HG03521 (cell line): ENCODE measurements at regions not wholly inside any gene's neighbourhood (a gene's known extent, or its start where the extent isn't known, plus 50 kb on each side); places are given as distances from the start of the nearest gene placed in this dataset.
"Not testable (repeated sequence)": the region's sequence is repeated elsewhere in the genome, so short reads cannot be mapped to it uniquely, and the experiment has no call there.

Experiments used
- ATAC-seq: cut with Tn5 transposase; IDR thresholded peaks from one replicate; pipeline ENCODE4 v1.9.1; 2021; ENCODE audit warnings: mild to moderate bottlenecking, moderate library complexity; ENCODE audit not compliant: unreplicated experiment

DNA sequence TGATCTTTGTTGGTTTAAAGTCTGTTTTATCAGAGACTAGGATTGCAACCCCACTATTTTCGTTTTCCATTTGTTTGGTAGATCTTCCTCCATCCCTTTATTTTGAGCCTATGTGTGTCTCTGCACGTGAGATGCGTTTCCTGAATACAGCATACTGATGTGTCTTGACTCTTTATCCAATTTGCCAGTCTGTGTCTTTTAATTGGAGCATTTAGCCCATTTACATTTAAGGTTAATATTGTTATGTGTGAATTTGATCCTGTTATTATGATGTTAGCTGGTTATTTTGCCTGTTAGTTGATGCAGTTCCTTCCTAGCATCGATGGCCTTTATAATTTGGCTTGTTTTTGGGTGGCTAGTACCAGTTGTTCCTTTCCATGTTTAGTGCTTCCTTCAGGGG lies 177.2 kb upstream of the RPS23 start:
- ATAC-seq, result not testable (repeated sequence)

DNA sequence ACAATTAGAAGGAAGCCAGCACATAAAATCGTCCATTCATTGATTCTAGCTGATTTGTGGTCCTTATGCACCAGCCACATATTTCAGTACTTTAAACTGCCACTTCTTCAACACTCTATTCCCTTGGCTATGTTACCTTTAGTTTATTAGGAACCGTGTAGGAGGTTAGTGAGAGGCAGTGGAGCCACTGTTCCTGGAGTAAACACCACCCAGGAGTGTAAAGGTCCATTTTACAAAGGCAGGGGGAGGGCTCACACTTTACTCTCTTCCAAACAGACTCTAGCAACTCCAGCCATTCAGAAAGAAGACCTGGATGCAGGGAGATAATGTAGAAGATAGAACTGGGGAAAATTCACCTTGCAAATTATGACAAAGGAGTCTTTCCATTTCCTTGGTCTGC lies 170.2 kb upstream of the RPS23 start:
- ATAC-seq, result no peak

DNA sequence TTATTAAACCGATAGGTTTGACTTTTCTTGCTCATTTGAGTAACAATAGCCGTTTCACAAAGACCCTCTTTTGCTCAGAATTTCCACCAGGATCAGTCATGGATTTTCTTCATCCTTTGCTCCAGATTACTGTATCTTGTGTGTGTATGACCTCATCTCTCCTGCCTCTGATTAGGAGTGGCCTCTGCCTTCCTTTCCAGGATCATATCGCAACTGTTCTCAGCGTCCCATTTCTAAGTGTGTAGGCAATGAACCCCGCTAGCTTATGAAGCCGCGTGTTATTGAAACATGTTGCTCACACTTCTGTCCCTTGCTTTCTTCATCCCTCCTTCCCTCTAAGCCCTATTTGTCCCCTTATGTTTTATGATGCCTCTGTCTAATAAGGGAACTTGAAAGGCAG lies 169.8 kb upstream of the RPS23 start:
- ATAC-seq, result no peak

DNA sequence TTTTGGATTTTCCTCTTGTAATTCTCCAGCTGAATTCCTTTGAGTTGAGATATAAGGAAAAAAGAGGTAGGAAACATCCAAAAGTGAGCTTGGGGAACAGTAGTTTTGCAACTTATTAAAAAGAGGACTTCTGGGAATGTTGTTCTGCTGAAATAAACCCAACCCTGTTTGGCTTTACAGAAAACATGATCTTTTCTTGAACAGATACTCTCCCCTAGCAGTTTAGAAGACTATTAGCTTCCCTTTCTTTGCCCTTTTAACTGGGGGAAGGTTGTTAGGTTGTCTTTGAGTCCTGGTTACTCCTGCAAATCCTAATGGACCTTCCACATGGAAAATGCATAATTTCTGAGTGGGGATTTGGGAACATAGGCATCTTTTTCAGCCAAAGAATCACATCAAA lies 168.7 kb upstream of the RPS23 start:
- no peak for ATAC-seq

DNA sequence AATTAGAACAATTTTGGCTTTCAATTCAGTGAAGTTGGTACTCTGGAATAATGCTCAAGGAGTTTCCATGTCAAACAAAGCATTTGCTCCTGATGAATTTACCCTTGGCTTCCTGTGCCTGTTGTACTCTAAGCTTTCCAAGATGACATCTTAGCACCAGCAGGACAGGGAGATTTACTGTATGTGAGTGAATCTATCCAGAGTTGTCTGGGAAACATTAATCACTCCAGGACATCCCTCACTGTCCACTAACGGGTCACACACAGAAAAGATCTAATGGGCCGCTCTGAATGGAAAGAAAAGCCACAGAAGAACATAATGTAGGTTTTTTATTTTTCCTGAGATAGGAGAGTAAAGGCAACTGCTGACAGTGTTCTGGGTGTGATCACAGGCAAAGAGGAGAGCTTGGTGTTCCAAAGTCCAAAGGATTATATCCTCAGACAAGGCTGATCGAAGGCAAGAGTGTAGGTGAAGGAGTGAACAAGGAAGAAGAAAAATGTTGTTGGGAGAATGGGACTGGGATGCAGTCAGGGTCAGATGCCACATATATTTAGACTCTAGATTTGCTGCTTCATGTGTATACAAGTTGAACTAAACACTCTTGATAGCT lies 167.7 kb upstream of the RPS23 start:
- no peak for ATAC-seq

DNA sequence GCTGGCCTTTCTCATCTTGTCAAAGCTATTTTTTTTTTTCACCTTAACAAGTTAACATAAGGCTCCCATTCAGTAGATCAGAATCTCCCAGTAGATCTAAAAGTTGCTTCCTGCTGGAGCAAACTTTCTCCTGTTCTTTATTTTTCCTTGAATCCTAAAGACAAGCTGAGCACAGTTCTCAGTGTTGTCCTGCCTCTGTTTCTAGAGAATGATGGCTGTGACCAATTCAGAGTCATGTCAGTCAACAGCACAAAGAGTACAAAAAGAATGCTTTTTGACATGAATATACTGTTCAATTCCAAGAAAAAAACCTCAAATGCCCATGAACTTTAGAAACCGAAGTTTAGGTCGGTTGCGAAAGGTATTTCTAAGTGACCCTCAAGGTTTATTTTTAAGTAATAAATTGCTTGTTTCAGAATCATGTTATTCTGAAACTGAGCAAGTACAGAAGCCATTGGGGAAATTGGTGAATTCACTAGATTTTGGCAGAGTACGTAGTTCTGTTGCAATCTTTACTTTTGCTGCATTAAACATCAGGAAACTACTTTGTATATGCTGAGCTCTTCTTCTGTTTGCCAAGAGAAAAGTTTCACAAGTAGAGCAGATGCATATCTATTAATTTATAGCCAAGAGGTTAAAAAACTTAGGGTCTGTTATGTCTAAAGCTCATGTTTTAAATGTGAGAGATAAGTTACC lies 161.7 kb upstream of the RPS23 start:
- ATAC-seq, result no peak

DNA sequence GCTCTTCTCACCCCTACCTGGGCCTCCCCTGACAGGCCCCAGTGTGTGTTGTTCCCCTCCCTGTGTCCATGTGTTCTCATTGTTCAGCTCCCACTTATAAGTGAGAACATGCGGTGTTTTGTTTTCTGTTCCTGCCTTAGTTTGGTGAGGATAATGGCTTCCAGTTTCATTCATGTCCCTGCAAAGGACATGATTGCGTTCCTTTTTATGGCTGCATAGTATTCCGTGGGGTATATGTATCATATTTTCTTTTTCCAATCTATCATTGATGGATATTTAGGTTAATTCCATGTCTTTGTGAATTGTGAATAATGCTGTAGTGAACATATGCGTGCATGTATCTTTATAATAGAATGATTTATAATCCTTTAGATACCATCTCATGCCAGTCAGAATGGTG lies 159.4 kb upstream of the RPS23 start:
- not testable (repeated sequence) for ATAC-seq

DNA sequence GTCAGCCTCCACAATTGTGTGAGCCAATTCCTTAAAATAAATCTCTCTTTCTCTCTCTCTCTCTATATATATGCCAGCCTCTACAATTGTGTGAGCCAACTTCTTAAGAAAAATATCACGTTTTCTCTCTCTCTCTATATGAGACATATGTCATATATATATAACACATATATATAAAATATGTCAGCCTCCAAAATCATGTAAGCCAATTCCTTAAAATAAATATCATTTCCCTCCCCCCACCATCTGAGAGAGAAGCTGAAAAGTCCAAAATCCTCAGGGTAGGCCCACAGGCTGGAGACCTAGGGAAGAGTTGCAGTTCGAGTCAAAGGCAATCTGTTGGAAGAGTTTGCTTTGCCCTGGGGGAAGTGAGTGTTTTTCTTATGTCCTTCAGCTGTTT lies 158.1 kb upstream of the RPS23 start:
- ATAC-seq, result no peak

DNA sequence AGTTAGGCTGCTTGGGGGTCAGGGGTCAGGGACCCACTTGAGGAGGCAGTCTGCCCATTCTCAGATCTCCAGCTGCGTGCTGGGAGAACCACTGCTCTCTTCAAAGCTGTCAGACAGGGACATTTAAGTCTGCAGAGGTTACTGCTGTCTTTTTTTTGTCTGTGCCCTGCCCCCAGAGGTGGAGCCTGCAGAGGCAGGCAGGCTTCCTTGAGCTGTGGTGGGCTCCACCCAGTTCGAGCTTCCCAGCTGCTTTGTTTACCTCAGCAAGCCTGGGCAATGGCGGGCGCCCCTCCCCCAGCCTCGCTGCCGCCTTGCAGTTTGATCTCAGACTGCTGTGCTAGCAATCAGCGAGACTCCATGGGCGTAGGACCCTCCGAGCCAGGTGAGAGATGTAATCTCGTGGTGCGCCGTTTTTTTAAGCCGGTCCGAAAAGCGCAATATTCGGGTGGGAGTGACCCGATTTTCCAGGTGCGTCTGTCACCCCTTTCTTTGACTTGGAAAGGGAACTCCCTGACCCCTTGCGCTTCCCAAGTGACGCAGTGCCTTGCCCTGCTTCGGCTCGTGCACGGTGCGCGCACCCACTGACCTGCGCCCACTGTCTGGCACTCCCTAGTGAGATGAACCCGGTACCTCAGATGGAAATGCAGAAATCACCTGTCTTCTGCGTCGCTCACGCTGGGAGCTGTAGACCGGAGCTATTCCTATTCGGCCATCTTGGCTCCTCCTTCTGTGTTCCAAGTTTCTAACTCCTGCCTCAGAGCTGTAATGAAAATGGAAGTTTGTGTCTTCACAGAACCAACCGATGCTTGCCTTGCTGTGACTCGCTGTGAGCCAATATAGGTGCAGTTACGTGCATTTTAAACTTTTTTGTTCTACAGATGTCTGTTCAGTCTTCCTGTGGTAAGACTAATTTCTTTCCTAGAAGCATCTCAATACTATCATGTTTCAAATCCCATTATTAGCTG lies 156.8 kb upstream of the RPS23 start:
- ATAC-seq, result not testable (repeated sequence)

DNA sequence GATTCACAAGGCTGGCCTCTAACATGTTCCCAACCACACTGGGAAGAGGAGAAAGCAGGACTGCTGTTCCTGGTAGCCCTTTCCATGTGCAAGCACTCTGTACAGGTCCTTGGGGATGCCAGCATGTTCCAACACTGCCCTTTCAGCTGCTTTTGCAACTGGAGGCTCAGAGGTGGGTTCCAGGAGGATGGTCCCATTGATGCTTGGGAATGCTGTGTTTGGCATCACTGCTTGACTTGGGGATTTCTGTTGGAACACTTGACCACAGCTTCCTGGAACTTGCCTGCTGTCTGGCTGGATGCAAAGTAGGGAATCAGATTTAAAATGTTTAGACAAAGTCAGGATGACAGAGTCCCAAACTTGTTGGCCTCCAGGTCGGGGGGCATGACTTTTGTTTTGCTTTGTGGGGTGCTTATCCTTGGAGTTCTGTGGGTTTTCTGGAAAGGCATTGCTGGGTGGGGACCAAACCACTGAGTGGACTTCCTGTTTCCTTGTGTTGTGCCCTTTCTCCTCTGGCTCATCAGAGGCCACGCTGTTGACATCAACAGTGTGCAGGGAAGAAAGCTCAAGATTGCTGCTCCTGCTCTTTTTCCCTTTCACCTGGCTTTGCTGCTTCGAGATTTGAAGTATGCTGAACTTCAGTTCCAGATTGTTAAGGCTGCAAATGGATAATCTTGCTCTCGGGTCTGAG lies 148.5 kb upstream of the RPS23 start:
- no peak for ATAC-seq

DNA sequence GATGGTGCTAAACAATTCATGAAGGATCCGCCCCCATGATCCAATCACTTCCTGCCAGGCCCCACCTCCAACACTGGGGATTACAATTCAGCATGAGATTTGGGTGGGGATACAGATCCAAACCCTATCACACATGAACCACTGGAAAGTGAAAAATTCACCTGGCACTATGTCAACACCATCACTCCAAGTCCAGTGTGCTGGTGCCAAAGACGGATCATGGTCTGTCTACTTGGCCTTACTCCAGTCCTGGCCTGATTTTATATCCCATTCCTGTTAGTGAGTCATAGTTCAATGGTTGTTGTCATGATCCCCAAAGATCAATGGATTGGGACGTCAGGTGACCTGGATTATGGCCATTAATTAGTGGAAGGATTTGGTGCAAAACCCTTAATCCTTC lies 147.4 kb upstream of the RPS23 start:
- ATAC-seq, result no peak

DNA sequence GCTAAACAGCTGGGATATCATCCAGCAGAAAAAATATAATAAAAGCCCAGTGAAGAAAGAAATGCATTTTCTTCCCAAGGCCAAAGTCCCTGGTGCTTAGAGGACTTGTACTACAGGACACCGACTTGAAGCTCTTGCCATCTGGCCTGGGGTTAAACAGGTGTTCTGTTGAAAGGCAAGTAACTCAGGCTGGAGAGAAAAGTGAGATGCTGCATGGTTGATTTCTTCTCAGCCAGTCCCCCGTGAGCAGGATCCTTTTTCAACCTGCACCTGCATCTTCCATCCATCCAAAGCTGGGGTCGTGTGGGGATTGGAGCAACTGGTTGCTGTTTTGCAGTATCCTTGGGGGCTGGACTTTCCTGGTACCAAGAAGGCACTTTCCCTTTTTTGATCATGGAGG lies 146.1 kb upstream of the RPS23 start:
- no peak for ATAC-seq

DNA sequence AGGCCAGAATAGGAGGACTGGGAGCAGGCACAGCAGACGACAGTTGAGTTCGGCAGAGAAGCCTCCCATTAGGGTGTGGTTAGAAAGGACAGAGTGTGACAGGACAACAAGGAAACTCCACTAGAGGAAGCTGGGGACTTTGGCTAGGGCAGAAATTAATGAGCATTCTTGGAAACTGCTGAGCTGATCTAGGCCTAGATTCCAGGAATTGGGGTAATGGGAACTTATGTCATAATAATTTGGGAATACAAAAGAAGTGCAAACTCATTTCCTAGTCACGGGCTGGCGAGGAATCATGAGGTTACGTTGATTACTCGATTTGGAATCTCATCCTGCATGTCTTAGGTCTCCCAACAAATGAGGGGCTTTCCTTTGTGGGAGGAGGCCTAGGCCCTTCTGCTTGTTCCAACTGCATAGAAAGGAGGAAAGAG lies 144.6 kb upstream of the RPS23 start:
- ATAC-seq, result no peak

DNA sequence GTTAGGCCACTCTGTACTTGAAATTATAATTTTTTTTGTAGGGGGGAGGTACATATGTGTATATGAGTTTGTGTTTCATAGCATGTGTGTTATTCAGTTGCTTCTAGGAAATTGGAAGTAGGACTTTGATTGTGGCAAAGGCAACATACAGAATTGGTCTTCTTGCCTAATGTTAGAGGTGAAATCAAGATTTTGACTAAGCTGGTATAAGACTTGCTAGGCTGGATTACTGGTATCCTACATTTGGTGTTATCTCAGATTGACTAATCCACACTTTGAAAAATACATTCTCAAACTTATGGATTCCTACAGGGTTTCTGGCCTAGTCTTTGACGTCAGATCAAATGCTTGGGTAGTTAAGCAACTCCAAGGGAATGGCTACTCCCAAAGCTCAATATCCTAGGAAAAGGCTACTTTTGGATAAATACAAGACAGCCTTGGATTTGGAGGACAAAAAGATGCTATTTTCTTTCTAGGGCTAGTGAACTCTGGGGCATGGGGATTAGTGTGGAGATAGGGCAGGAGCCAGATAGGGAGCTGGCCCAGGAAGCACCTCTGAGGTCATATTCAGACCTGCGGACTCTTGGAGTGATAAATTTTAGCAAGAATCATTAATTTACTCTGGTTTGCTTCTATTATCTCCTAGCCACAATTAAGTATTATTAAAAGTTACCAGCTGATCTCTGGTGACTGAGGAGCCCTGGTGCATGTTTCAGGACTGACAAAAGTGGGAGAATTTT lies 144.0 kb upstream of the RPS23 start:
- no peak for ATAC-seq

DNA sequence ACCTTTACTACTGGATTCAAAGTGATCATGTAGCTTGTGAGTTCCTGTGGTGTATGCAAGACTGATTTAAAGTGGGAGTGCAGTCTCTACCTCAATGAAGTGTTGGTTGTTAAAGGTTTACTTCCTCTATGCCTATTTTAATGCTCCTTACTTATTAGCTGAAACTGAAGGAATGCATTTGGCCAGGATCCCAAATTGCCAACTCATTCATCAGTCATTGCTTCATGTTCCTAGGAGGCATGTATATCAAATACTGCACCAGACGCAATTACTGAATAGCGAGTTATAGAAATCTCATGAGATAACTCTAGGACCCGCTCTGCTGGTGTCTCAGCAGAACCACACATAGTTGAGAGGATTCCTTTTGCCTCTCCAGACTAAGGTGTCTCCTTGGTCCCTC lies 143.0 kb upstream of the RPS23 start:
- no peak for ATAC-seq

DNA sequence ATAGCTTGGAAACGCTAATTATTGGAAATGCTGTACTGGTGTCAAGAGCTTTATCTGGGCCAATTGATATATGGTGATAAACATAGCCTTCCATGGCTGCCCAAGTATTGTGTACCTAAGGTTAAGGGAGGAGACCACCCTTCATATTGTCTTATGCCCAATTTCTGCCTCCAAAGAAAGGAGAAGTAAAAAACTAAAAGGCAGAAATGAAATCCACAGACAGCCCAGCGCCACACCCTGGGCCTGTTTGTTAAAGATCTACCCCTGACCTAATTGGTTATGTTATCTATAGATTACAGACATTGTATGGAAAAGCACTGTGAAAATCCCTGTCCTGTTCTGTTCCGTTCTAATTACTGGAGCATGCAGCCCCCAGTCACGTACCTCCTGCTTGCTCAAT lies 142.4 kb upstream of the RPS23 start:
- ATAC-seq, result not testable (repeated sequence)

DNA sequence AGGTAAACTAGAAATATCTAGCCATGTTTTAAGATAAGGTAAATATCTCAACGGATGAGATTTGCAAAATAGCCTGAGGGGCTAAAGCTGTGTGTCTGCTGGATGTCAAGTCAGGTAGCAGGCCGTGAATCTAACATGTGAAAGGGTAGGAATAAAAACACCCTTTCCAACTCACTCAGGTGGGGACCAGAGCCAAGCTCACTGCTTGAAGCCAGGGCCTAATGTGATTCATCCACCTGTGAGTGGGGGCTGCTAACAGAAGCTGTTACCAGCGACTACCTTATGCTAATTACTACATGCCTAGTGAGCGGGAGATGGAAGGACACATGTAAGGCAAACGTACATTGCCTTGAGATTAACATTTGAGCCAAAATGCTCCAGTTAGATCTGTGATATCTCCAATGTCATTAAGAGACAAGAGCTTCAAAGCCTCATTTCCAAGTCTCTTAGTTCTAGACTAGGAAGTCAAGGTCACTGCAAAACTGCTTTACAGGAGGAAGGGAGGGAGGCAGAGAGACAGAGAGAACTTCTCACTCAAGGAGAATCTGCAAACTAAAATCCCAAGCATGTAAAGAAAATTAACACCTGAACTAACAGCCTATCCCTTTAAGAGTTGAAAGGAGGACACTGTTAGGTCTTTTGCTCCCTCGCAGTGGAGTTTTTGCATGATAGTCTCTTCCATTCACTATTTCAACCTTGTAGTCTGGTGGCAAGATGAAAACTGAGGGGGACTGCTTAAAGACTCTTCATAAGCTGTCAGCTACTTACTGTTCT lies 141.6 kb upstream of the RPS23 start:
- ATAC-seq, result no peak

DNA sequence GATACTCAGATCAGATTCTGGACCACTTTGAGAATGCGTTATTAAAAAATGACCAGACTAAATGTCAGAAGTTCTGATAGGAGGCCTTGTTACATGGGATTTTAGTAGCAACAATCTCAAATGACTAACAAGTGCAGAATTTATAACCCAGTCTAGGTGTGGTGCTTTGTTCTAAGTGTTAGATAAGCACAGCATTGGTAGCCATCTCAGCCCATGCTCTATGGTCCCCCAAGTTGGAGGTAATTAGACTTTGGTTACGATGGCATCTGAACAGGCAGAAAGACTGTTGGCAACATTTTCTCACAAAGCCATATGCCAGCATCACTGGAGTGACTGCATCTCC lies 140.4 kb upstream of the RPS23 start:
- no peak for ATAC-seq

DNA sequence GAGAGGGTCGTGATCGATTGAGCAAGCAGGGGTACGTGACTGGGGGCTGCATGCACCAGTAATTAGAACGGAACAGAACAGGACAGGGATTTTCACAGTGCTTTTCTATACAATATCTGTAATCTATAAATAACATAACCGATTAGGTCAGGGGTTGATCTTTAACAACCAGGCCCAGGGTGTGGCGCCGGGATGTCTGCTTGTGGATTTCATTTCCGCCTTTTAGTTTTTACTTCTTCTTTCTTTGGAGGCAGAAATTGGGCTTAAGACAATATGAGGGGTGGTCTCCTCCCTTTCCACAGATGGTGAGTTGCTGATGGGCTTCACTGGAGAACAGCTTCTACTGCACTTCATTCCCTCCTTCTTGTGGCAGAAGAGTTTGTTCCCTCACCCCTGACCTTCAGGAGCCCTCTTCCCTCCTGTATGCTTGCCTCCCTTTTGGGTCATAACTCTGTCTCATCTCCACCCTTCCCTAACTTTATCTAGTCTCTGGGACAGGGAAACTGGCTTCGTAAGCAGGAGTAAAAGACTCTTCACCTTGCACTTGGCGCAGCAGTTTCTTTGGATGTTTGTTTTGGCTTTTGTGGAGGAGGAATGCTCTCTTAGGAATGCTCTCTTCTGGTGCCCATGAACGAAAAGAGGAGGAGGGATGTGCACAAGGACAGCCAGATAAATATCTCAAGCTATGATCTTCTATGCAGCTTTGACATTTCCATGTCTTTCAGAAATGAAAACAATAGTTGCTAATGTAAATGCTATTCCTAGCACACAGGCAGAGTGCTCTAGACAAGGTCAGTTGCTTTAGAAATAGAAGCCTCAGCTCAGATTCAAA lies 139.8 kb upstream of the RPS23 start:
- no peak for ATAC-seq
